Immature natural killer cell (primary cell): ENCODE measurements at regions not wholly inside any gene's neighbourhood (a gene's known extent, or its start where the extent isn't known, plus 50 kb on each side); places are given as distances from the start of the nearest gene placed in this dataset.

Source experiments
- DNase-seq, 3 donors: peaks; one replicate each; pipeline ENCODE4 v3.0.0; 2022; ENCODE audit warnings: mixed read lengths in 1 of 3
- H3K27ac Mint-ChIP-seq, 6 donors: one replicate each; pipeline ENCODE4 v1.8.0; 2020; ENCODE audit warnings: mixed read lengths in 6 of 6, mild to moderate bottlenecking in 5 of 6, inconsistent platforms in 4 of 6, moderate library complexity in 3 of 6
- H3K27me3 Mint-ChIP-seq, 3 donors: one replicate each; pipeline ENCODE4 v1.8.0; 2020 to 2021; ENCODE audit warnings: low read depth in 3 of 3, mild to moderate bottlenecking in 3 of 3, mixed read lengths in 3 of 3, moderate library complexity in 3 of 3, inconsistent platforms in 1 of 3
- H3K36me3 Mint-ChIP-seq, 3 donors: one replicate each; pipeline ENCODE4 v1.8.0; 2020; ENCODE audit warnings: mixed read lengths in 3 of 3, inconsistent platforms in 2 of 3, mild to moderate bottlenecking in 2 of 3
- H3K4me1 Mint-ChIP-seq, 2 donors: one replicate each; pipeline ENCODE4 v1.8.0; 2020; ENCODE audit warnings: inconsistent platforms in 2 of 2, mild to moderate bottlenecking in 2 of 2, mixed read lengths in 2 of 2, moderate library complexity in 1 of 2
- H3K4me3 Mint-ChIP-seq, 5 donors: one replicate each; pipeline ENCODE4 v1.8.0; 2020; ENCODE audit warnings: mild to moderate bottlenecking in 5 of 5, mixed read lengths in 5 of 5, inconsistent platforms in 3 of 5, moderate library complexity in 3 of 5
- H3K9me3 Mint-ChIP-seq, 6 donors: one replicate each; pipeline ENCODE4 v1.8.0; 2020; ENCODE audit warnings: mild to moderate bottlenecking in 6 of 6, mixed read lengths in 6 of 6, inconsistent platforms in 4 of 6, moderate library complexity in 3 of 6

GRCh38 chr10:36336315-36336714 is 694.2 kb upstream of the FZD8 start:
- Mint-ChIP-seq H3K4me1 (no peaks in the 10 kb centered on the region), H3K4me3 (no peak overlapping the region), H3K9me3 (peaks cover 0 to 11% (median 1%) of the 10 kb centered on the region in 6 donors), H3K27me3 (peaks cover 0 to 3% (median 0%) of the 10 kb centered on the region in 3 donors), H3K36me3 (no peaks in the 10 kb centered on the region), H3K27ac (no peak overlapping the region)
- DNase-seq = no peak

- no peak for DNase-seq
- Mint-ChIP-seq H3K4me1 (no peaks in the 10 kb centered on the region), H3K9me3 (peaks cover 0 to 7% (median 3%) of the 10 kb centered on the region in 6 donors), H3K27me3 (peaks cover 0 to 3% (median 0%) of the 10 kb centered on the region in 3 donors), H3K4me3 (no peak overlapping the region), H3K36me3 (no peaks in the 10 kb centered on the region), H3K27ac (no peak overlapping the region)
Observed at GRCh38 chr10:36333446-36333845, 691.4 kb upstream of the FZD8 start.

- no peak for DNase-seq
- peaks cover 0 to 7% (median 2%) of the 10 kb centered on the region in 6 donors for H3K9me3 Mint-ChIP-seq
- no peak overlapping the region for H3K4me3 Mint-ChIP-seq
- no peak overlapping the region for H3K27ac Mint-ChIP-seq
- H3K27me3 Mint-ChIP-seq = peaks cover 0 to 3% (median 0%) of the 10 kb centered on the region in 3 donors
- H3K4me1 Mint-ChIP-seq = no peaks in the 10 kb centered on the region
- no peaks in the 10 kb centered on the region for H3K36me3 Mint-ChIP-seq
Observed at GRCh38 chr10:36332926-36333325, 690.8 kb upstream of the FZD8 start.

- no peak overlapping the region for H3K4me3 Mint-ChIP-seq
- H3K4me1 Mint-ChIP-seq = no peaks in the 10 kb centered on the region
- H3K36me3 Mint-ChIP-seq = no peaks in the 10 kb centered on the region
- no peaks in the 10 kb centered on the region for H3K27me3 Mint-ChIP-seq
- DNase-seq = no peak
- H3K9me3 Mint-ChIP-seq = peaks cover 0 to 7% (median 3%) of the 10 kb centered on the region in 6 donors
- H3K27ac Mint-ChIP-seq = no peak overlapping the region
Observed at GRCh38 chr10:36331121-36331520, 689.0 kb upstream of the FZD8 start.

- no peak for DNase-seq
- Mint-ChIP-seq H3K9me3 (peaks cover 3 to 15% (median 7%) of the 10 kb centered on the region in 6 donors), H3K4me3 (no peak overlapping the region), H3K36me3 (peaks cover 0 to 5% (median 0%) of the 10 kb centered on the region in 3 donors), H3K4me1 (no peaks in the 10 kb centered on the region), H3K27me3 (no peaks in the 10 kb centered on the region), H3K27ac (no peak overlapping the region)
Observed at GRCh38 chr10:36325815-36326214, 683.7 kb upstream of the FZD8 start.

GRCh38 chr10:36324831-36325230 is 682.7 kb upstream of the FZD8 start:
- Mint-ChIP-seq H3K36me3 (peaks cover 0 to 9% (median 0%) of the 10 kb centered on the region in 3 donors), H3K4me1 (no peaks in the 10 kb centered on the region), H3K9me3 (peaks cover 3 to 16% (median 9%) of the 10 kb centered on the region in 6 donors), H3K27me3 (peaks cover 0 to 3% (median 2%) of the 10 kb centered on the region in 3 donors), H3K4me3 (no peak overlapping the region), H3K27ac (no peak overlapping the region)
- no peak for DNase-seq

- DNase-seq = no peak
- Mint-ChIP-seq H3K9me3 (peaks cover 0 to 6% (median 2%) of the 10 kb centered on the region in 6 donors), H3K36me3 (no peaks in the 10 kb centered on the region), H3K4me3 (no peak overlapping the region), H3K4me1 (no peaks in the 10 kb centered on the region), H3K27me3 (peaks cover 0 to under 1% (median 0%) of the 10 kb centered on the region in 3 donors), H3K27ac (no peak overlapping the region)
Observed at GRCh38 chr10:36313142-36313541, 671.0 kb upstream of the FZD8 start.

- Mint-ChIP-seq H3K36me3 (no peaks in the 10 kb centered on the region), H3K27ac (no peak overlapping the region), H3K9me3 (peaks cover 0 to 15% (median 6%) of the 10 kb centered on the region in 6 donors), H3K4me3 (no peak overlapping the region), H3K4me1 (no peaks in the 10 kb centered on the region), H3K27me3 (peaks cover 0 to 5% (median 3%) of the 10 kb centered on the region in 3 donors)
- DNase-seq = no peak
Observed at GRCh38 chr10:36303896-36304295, 661.8 kb upstream of the FZD8 start.

GRCh38 chr10:36302086-36302485 is 660.0 kb upstream of the FZD8 start:
- Mint-ChIP-seq H3K27ac (no peak overlapping the region), H3K36me3 (no peaks in the 10 kb centered on the region), H3K27me3 (peaks cover 0 to 5% (median 1%) of the 10 kb centered on the region in 3 donors), H3K4me3 (no peak overlapping the region), H3K4me1 (no peaks in the 10 kb centered on the region), H3K9me3 (peaks cover 0 to 10% (median 5%) of the 10 kb centered on the region in 6 donors)
- no peak for DNase-seq

GRCh38 chr10:36301539-36301938 is 659.4 kb upstream of the FZD8 start:
- DNase-seq = no peak
- Mint-ChIP-seq H3K27me3 (peaks cover 0 to 3% (median 2%) of the 10 kb centered on the region in 3 donors), H3K4me3 (no peak overlapping the region), H3K27ac (no peak overlapping the region), H3K9me3 (peaks cover 0 to 12% (median 5%) of the 10 kb centered on the region in 6 donors), H3K4me1 (no peaks in the 10 kb centered on the region), H3K36me3 (no peaks in the 10 kb centered on the region)

GRCh38 chr10:36301139-36301538 is 659.0 kb upstream of the FZD8 start:
- Mint-ChIP-seq H3K27ac (no peak overlapping the region), H3K9me3 (peaks cover 0 to 12% (median 5%) of the 10 kb centered on the region in 6 donors), H3K4me3 (no peak overlapping the region), H3K36me3 (no peaks in the 10 kb centered on the region), H3K27me3 (peaks cover 0 to 3% (median 2%) of the 10 kb centered on the region in 3 donors), H3K4me1 (no peaks in the 10 kb centered on the region)
- DNase-seq = no peak

GRCh38 chr10:36283827-36284226 is 641.7 kb upstream of the FZD8 start:
- H3K27ac Mint-ChIP-seq = no peak overlapping the region
- DNase-seq = no peak
- H3K27me3 Mint-ChIP-seq = peaks cover 0 to 3% (median 0%) of the 10 kb centered on the region in 3 donors
- H3K36me3 Mint-ChIP-seq = no peaks in the 10 kb centered on the region
- H3K4me3 Mint-ChIP-seq = no peak overlapping the region
- peaks cover 6 to 52% (median 15%) of the 10 kb centered on the region in 6 donors for H3K9me3 Mint-ChIP-seq
- no peaks in the 10 kb centered on the region for H3K4me1 Mint-ChIP-seq

- H3K27me3 Mint-ChIP-seq = peaks cover 0 to 3% (median 0%) of the 10 kb centered on the region in 3 donors
- no peak overlapping the region for H3K27ac Mint-ChIP-seq
- DNase-seq = no peak
- H3K4me1 Mint-ChIP-seq = no peaks in the 10 kb centered on the region
- no peak overlapping the region for H3K4me3 Mint-ChIP-seq
- peaks cover 3 to 39% (median 7%) of the 10 kb centered on the region in 6 donors for H3K9me3 Mint-ChIP-seq
- no peaks in the 10 kb centered on the region for H3K36me3 Mint-ChIP-seq
Observed at GRCh38 chr10:36281831-36282331, 639.8 kb upstream of the FZD8 start.

- Mint-ChIP-seq H3K9me3 (peaks cover 7 to 39% (median 10%) of the 10 kb centered on the region in 6 donors), H3K27ac (no peak overlapping the region), H3K4me3 (no peak overlapping the region), H3K4me1 (no peaks in the 10 kb centered on the region), H3K27me3 (peaks cover 0 to 3% (median 0%) of the 10 kb centered on the region in 3 donors), H3K36me3 (no peaks in the 10 kb centered on the region)
- DNase-seq = no peak
Observed at GRCh38 chr10:36280890-36281499, 638.9 kb upstream of the FZD8 start.
